ENCODE measurements at regions not wholly inside any gene's neighbourhood (a gene's known extent, or its start where the extent isn't known, plus 50 kb on each side); places are given as distances from the start of the nearest gene placed in this dataset.

GRCh38 chr13:39119422-39119821 lies 81.2 kb downstream of the NHLRC3 start:
- TF ChIP-seq SIN3A (IDR thresholded peaks at IDR 0.05; ENCODE audit: borderline replicate concordance, insufficient read depth, low read length) (no peak), POLR2AphosphoS5 (IDR thresholded peaks at IDR 0.05; ENCODE audit: low read depth, low read length) (no peak), TAF1 (IDR thresholded peaks at IDR 0.05; ENCODE audit: borderline replicate concordance, insufficient read depth, low read length) (no peak), FOXP2 (optimal IDR thresholded peaks at IDR 0.05; ENCODE audit: borderline replicate concordance, extremely low read depth, extremely low read length, insufficient read depth) (no peak), REST (IDR thresholded peaks at IDR 0.05; ENCODE audit: insufficient read depth in 1 of 2, low read depth in 2 of 2, low read length in 2 of 2) (no peak)

GRCh38 chr13:39123578-39123977 lies 85.3 kb downstream of the NHLRC3 start:
- no peak for TF ChIP-seq SIN3A (IDR thresholded peaks at IDR 0.05; ENCODE audit: borderline replicate concordance, insufficient read depth, low read length)
- TF ChIP-seq REST (IDR thresholded peaks at IDR 0.05; ENCODE audit: insufficient read depth in 1 of 2, low read depth in 2 of 2, low read length in 2 of 2): no peak
- no peak for TF ChIP-seq FOXP2 (optimal IDR thresholded peaks at IDR 0.05; ENCODE audit: borderline replicate concordance, extremely low read depth, extremely low read length, insufficient read depth)
- TF ChIP-seq POLR2AphosphoS5 (IDR thresholded peaks at IDR 0.05; ENCODE audit: low read depth, low read length): no peak
- no peak for TF ChIP-seq TAF1 (IDR thresholded peaks at IDR 0.05; ENCODE audit: borderline replicate concordance, insufficient read depth, low read length)

- TF ChIP-seq SIN3A (IDR thresholded peaks at IDR 0.05; ENCODE audit: borderline replicate concordance, insufficient read depth, low read length) (no peak), POLR2AphosphoS5 (IDR thresholded peaks at IDR 0.05; ENCODE audit: low read depth, low read length) (no peak), FOXP2 (optimal IDR thresholded peaks at IDR 0.05; ENCODE audit: borderline replicate concordance, extremely low read depth, extremely low read length, insufficient read depth) (no peak), REST (IDR thresholded peaks at IDR 0.05; ENCODE audit: insufficient read depth in 1 of 2, low read depth in 2 of 2, low read length in 2 of 2) (no peak), TAF1 (IDR thresholded peaks at IDR 0.05; ENCODE audit: borderline replicate concordance, insufficient read depth, low read length) (no peak)
Measured at GRCh38 chr13:39129213-39129612, 91.0 kb downstream of the NHLRC3 start.

GRCh38 chr13:39130301-39130700 lies 92.0 kb downstream of the NHLRC3 start:
- TF ChIP-seq FOXP2 (optimal IDR thresholded peaks at IDR 0.05; ENCODE audit: borderline replicate concordance, extremely low read depth, extremely low read length, insufficient read depth) (no peak), TAF1 (IDR thresholded peaks at IDR 0.05; ENCODE audit: borderline replicate concordance, insufficient read depth, low read length) (no peak), POLR2AphosphoS5 (IDR thresholded peaks at IDR 0.05; ENCODE audit: low read depth, low read length) (no peak), REST (IDR thresholded peaks at IDR 0.05; ENCODE audit: insufficient read depth in 1 of 2, low read depth in 2 of 2, low read length in 2 of 2) (no peak), SIN3A (IDR thresholded peaks at IDR 0.05; ENCODE audit: borderline replicate concordance, insufficient read depth, low read length) (no peak)
